IMR-90 (cell line): ENCODE measurements at regions not wholly inside any gene's neighbourhood (a gene's known extent, or its start where the extent isn't known, plus 50 kb on each side); places are given as distances from the start of the nearest gene placed in this dataset.

Experiments
- ATAC-seq: fragments of 200-7000 bp; cut with Tn5 transposase; 2 replicates; pipeline ENCODE4 v1.9.1; 2020; ENCODE audit warnings: low read depth, mild to moderate bottlenecking, moderate library complexity
- BruUV-seq: library from RNA; stranded (reverse); fragments of 400-500 nt; replicated peaks from 2 replicates; lab custom pipeline; 2021; lab: Mats Ljungman, UMichigan
- CTCF ChIA-PET: fragments of 300-600 bp; formaldehyde crosslinking; extraction: SDS; loops from one replicate; lab custom pipeline; 2021; ENCODE audit warnings: antibody characterized with exemption; lab: Yijun Ruan, JAX
- POLR2A ChIA-PET: fragments of 300-600 bp; sonication (Branson Sonifier 250); formaldehyde crosslinking; loops from one replicate; lab custom pipeline; 2022; ENCODE audit warnings: antibody characterized with exemption; ENCODE audit not compliant: unreplicated experiment; lab: Charles Lee
- DNase-seq: peaks from one replicate; pipeline ENCODE4 v3.0.0; 2013
- H2AFZ ChIP-seq: replicated peaks from 2 replicates; pipeline ENCODE3; 2013; ENCODE audit warnings: low read length, mild to moderate bottlenecking; ENCODE audit not compliant: poor library complexity
- H2AK5ac ChIP-seq: 2 replicates; pipeline ENCODE4 v1.6.1; 2013; ENCODE audit warnings: low read depth, low read length, inconsistent platforms
- H2AK9ac ChIP-seq: replicated peaks from 2 replicates; pipeline ENCODE3; 2013; ENCODE audit warnings: mild to moderate bottlenecking, low read depth, low read length, moderate library complexity; ENCODE audit not compliant: poor library complexity
- H2BK120ac ChIP-seq: 2 replicates; pipeline ENCODE4 v1.6.1; 2013; ENCODE audit warnings: low read depth, low read length, inconsistent platforms
- H2BK15ac ChIP-seq: 3 replicates; pipeline ENCODE4 v1.6.1; 2013; ENCODE audit warnings: low read depth, low read length, inconsistent platforms
- H2BK20ac ChIP-seq: 2 replicates; pipeline ENCODE4 v1.6.1; 2013; ENCODE audit warnings: low read depth, mild to moderate bottlenecking, inconsistent platforms, low read length, moderate library complexity
- H2BK5ac ChIP-seq: 2 replicates; pipeline ENCODE4 v1.6.1; 2013; ENCODE audit warnings: mild to moderate bottlenecking, low read depth, low read length, inconsistent platforms; ENCODE audit not compliant: poor library complexity, severe bottlenecking
- H3K14ac ChIP-seq: replicated peaks from 2 replicates; pipeline ENCODE4 v1.6.1; 2013; ENCODE audit warnings: low read depth, low read length, inconsistent platforms
- H3K18ac ChIP-seq: 2 replicates; pipeline ENCODE4 v1.6.1; 2013; ENCODE audit warnings: low read depth, low read length, control low read depth
- H3K23ac ChIP-seq: 2 replicates; pipeline ENCODE4 v1.6.1; 2013; ENCODE audit warnings: low read depth, low read length, inconsistent platforms
- H3K27ac ChIP-seq: 2 replicates; pipeline ENCODE4 v1.5.1; 2013; ENCODE audit warnings: mild to moderate bottlenecking, control low read depth, low read length; ENCODE audit not compliant: insufficient read depth
- H3K27me3 ChIP-seq: 2 replicates; pipeline ENCODE4 v1.6.1; 2013; ENCODE audit warnings: low read length; ENCODE audit not compliant: control insufficient read depth, insufficient read depth
- H3K36me3 ChIP-seq: 2 replicates; pipeline ENCODE4 v1.6.1; 2013; ENCODE audit warnings: low read length, mixed read lengths; ENCODE audit not compliant: control insufficient read depth, insufficient read depth
- H3K4ac ChIP-seq: 2 replicates; pipeline ENCODE4 v1.6.1; 2013; ENCODE audit warnings: low read depth, low read length, inconsistent platforms
- H3K4me1 ChIP-seq: 2 replicates; pipeline ENCODE4 v1.6.1; 2013; ENCODE audit warnings: low read length, mixed read lengths; ENCODE audit not compliant: control insufficient read depth, insufficient read depth
- H3K4me2 ChIP-seq: 2 replicates; pipeline ENCODE4 v1.6.1; 2013; ENCODE audit warnings: low read depth, mild to moderate bottlenecking, control low read depth, low read length, moderate library complexity
- H3K4me3 ChIP-seq: 2 replicates; pipeline ENCODE4 v1.5.1; 2013; ENCODE audit warnings: low read depth, mild to moderate bottlenecking, control low read depth, low read length, moderate library complexity; ENCODE audit not compliant: insufficient read depth
- H3K56ac ChIP-seq: 2 replicates; pipeline ENCODE4 v1.6.1; 2013; ENCODE audit warnings: low read length, inconsistent platforms; ENCODE audit not compliant: insufficient read depth; ENCODE audit errors: extremely low read depth
- H3K79me1 ChIP-seq, 2 experiments: 2 replicates each; pipeline ENCODE4 v1.6.1; 2013; ENCODE audit warnings: low read length in 2 of 2, inconsistent platforms in 1 of 2, low read depth in 1 of 2
- H3K9ac ChIP-seq: 2 replicates; pipeline ENCODE4 v1.6.1; 2013; ENCODE audit warnings: low read depth, low read length, control low read depth
- H3K9me1 ChIP-seq: 2 replicates; pipeline ENCODE4 v1.6.1; 2013; ENCODE audit warnings: low read length, inconsistent platforms; ENCODE audit not compliant: insufficient read depth
- H3K9me3 ChIP-seq: 2 replicates; pipeline ENCODE4 v1.6.1; 2013; ENCODE audit warnings: low read length; ENCODE audit not compliant: control insufficient read depth, insufficient read depth
- H4K20me1 ChIP-seq: 2 replicates; pipeline ENCODE4 v1.6.1; 2013; ENCODE audit warnings: low read length, inconsistent platforms; ENCODE audit not compliant: insufficient read depth
- H4K5ac ChIP-seq: 2 replicates; pipeline ENCODE4 v1.6.1; 2013; ENCODE audit warnings: mild to moderate bottlenecking, low read depth, low read length, control low read depth
- H4K8ac ChIP-seq, 2 experiments: 2 replicates each; pipeline ENCODE4 v1.6.1; 2013; ENCODE audit warnings: low read depth in 2 of 2, low read length in 2 of 2, control low read depth in 1 of 2, inconsistent platforms in 1 of 2
- H4K91ac ChIP-seq: 2 replicates; pipeline ENCODE4 v1.6.1; 2013; ENCODE audit warnings: low read depth, low read length, inconsistent platforms; ENCODE audit not compliant: insufficient read depth
- BHLHE40 ChIP-seq: fragments of 150-350 bp; IDR thresholded peaks from 2 replicates; pipeline ENCODE4 v1.6.1; 2016; ENCODE audit warnings: mild to moderate bottlenecking, low read depth, low read length
- CEBPB ChIP-seq: IDR thresholded peaks from 2 replicates; pipeline ENCODE4 v1.6.1; 2012; ENCODE audit warnings: low read depth, low read length, improper control_type of control experiment
- CHD1 ChIP-seq: IDR thresholded peaks from 2 replicates; pipeline ENCODE4 v1.6.1; 2012; ENCODE audit warnings: low read depth, low read length, improper control_type of control experiment
- CTCF ChIP-seq: conservative IDR thresholded peaks from 2 replicates; pipeline ENCODE4 v1.5.1; 2012; ENCODE audit warnings: mild to moderate bottlenecking, low read depth, low read length, improper control_type of control experiment
- ELK1 ChIP-seq: fragments of 150-350 bp; IDR thresholded peaks from 2 replicates; pipeline ENCODE4 v1.6.1; 2016; ENCODE audit warnings: low read depth, mild to moderate bottlenecking, low read length, moderate library complexity, borderline replicate concordance
- FOS ChIP-seq: fragments of 150-350 bp; IDR thresholded peaks from 2 replicates; pipeline ENCODE4 v1.6.1; 2016; ENCODE audit warnings: low read depth, low read length
- MAFK ChIP-seq: IDR thresholded peaks from 2 replicates; pipeline ENCODE4 v1.6.1; 2012; ENCODE audit warnings: low read depth, low read length, improper control_type of control experiment
- MAZ ChIP-seq: IDR thresholded peaks from 2 replicates; pipeline ENCODE4 v1.6.1; 2012; ENCODE audit warnings: low read depth, mild to moderate bottlenecking, low read length, improper control_type of control experiment, moderate library complexity, borderline replicate concordance
- MXI1 ChIP-seq: IDR thresholded peaks from 2 replicates; pipeline ENCODE4 v1.6.1; 2012; ENCODE audit warnings: low read depth, mild to moderate bottlenecking, low read length, moderate library complexity, borderline replicate concordance
- NFE2L2 ChIP-seq: fragments of 150-350 bp; IDR thresholded peaks from 2 replicates; pipeline ENCODE4 v1.6.1; 2016; ENCODE audit warnings: low read depth, mild to moderate bottlenecking, low read length
- POLR2A ChIP-seq: IDR thresholded peaks from 2 replicates; pipeline ENCODE4 v1.6.1; 2012; ENCODE audit warnings: mild to moderate bottlenecking, low read depth, low read length
- RAD21 ChIP-seq: IDR thresholded peaks from 2 replicates; pipeline ENCODE4 v1.6.1; 2012; ENCODE audit warnings: low read length, improper control_type of control experiment
- RCOR1 ChIP-seq: IDR thresholded peaks from 2 replicates; pipeline ENCODE4 v1.6.1; 2012; ENCODE audit warnings: mild to moderate bottlenecking, low read length, improper control_type of control experiment; ENCODE audit not compliant: insufficient replicate concordance
- RFX5 ChIP-seq: IDR thresholded peaks from 2 replicates; pipeline ENCODE4 v1.8.0; 2012; ENCODE audit warnings: low read depth, mild to moderate bottlenecking, low read length, moderate library complexity
- SMC3 ChIP-seq: fragments of 150-350 bp; IDR thresholded peaks from 2 replicates; pipeline ENCODE4 v1.6.1; 2016; ENCODE audit warnings: low read depth, mild to moderate bottlenecking, antibody characterized with exemption, low read length, moderate library complexity
- USF2 ChIP-seq: fragments of 150-350 bp; IDR thresholded peaks from 2 replicates; pipeline ENCODE4 v1.6.1; 2017; ENCODE audit warnings: mild to moderate bottlenecking, antibody characterized with exemption, low read length, low read depth
- WGBS, 2 experiments: methylation state at CpG; one replicate each; pipeline versions ENCODE4 v1.1.5 to v1.1.7; 2013; ENCODE audit warnings: missing lambda C conversion rate in 2 of 2; ENCODE audit not compliant: insufficient read length in 1 of 2; ENCODE audit errors: extremely low coverage in 2 of 2; 5-methylcytosine and 5-hydroxymethylcytosine counted together
- dilution Hi-C: fragments of 300-500 bp; cut with HindIII; formaldehyde crosslinking; loops from one replicate; pipeline ENCODE4 v1.14.3; 2018; ENCODE audit warnings: low sequenced_read_pairs; ENCODE audit not compliant: unreplicated experiment
- in situ Hi-C: fragments of 300-500 bp; cut with MboI; formaldehyde crosslinking; loops from 3 replicates; pipeline ENCODE4 v1.14.3; 2019; ENCODE audit warnings: low sequenced_read_pairs, inconsistent platforms, mixed read lengths
- intact Hi-C: fragments of 100-400 bp; cut with micrococcal nuclease; formaldehyde crosslinking; loops from 2 replicates; pipeline ENCODE4 v1.10.0; 2022

- BruUV-seq = no TSS peak
- CTCF ChIA-PET = no interaction called here
Observed at GRCh38 chr6:98020222-98020621, 737.2 kb upstream of the MMS22L start.

More at GRCh38 chr6:98020222-98020621, 737.2 kb upstream of the MMS22L start:
- Histone ChIP-seq H3K18ac (no peak overlapping the region), H3K4me3 (no peak overlapping the region), H3K36me3 (no peaks in the 10 kb centered on the region), H2AK5ac (no peak overlapping the region), H3K56ac (no peak overlapping the region), H2AK9ac (no peak overlapping the region), H3K14ac (no peak overlapping the region), H3K9me3 (no peaks in the 10 kb centered on the region), H4K5ac (no peak overlapping the region), H3K79me1 (no peaks in the 10 kb centered on the region), H2AFZ (no peak overlapping the region), H3K4me1 (no peaks in the 10 kb centered on the region), H4K20me1 (no peaks in the 10 kb centered on the region), H3K9ac (no peak overlapping the region), H3K27me3 (no peaks in the 10 kb centered on the region), H3K27ac (no peak overlapping the region), H2BK5ac (no peak overlapping the region), H3K4me2 (no peak overlapping the region), H2BK120ac (no peak overlapping the region), H4K91ac (no peak overlapping the region), H2BK20ac (no peak overlapping the region), H3K4ac (no peak overlapping the region), H3K9me1 (no peaks in the 10 kb centered on the region), H2BK15ac (no peak overlapping the region), H4K8ac (no peak overlapping the region), H3K23ac (no peak overlapping the region)
- no peak for DNase-seq
- in situ Hi-C loops (no loop called here), dilution Hi-C loops (no loop called here), intact Hi-C loops (no loop called here)
- no peak for TF ChIP-seq RAD21
- TF ChIP-seq USF2 = no peak
- TF ChIP-seq MXI1 = no peak
- no peak for TF ChIP-seq POLR2A
- TF ChIP-seq NFE2L2 = no peak
- no peak for TF ChIP-seq FOS
- no peak for TF ChIP-seq RFX5
- no peak for TF ChIP-seq CTCF
- no peak for TF ChIP-seq ELK1
- TF ChIP-seq CEBPB = no peak
- TF ChIP-seq BHLHE40 = no peak
- no peak for TF ChIP-seq MAZ
- no peak for TF ChIP-seq CHD1
- TF ChIP-seq SMC3 = no peak
- TF ChIP-seq RCOR1 = no peak
- no peak for TF ChIP-seq MAFK
- POLR2A ChIA-PET = no interaction called here
- no peak for ATAC-seq
- WGBS, 2 experiments = no CpG with 5 or more reads among the region's 2 CpGs
